ENCODE measurements at regions not wholly inside any gene's neighbourhood (a gene's known extent, or its start where the extent isn't known, plus 50 kb on each side); places are given as distances from the start of the nearest gene placed in this dataset.
"Not testable (repeated sequence)": the region's sequence is repeated elsewhere in the genome, so short reads cannot be mapped to it uniquely, and the experiment has no call there.

- DNase-seq (ENCODE audit: low read depth): no peak
These were observed 314.6 kb downstream of the LNPK start for GRCh38 chr2:175687465-175687864.

- DNase-seq (ENCODE audit: low read depth): no peak
These were observed 316.1 kb downstream of the LNPK start for GRCh38 chr2:175686002-175686401.

- no peak for DNase-seq (ENCODE audit: low read depth)
These were observed 317.6 kb downstream of the LNPK start for GRCh38 chr2:175684466-175684865.

GRCh38 chr2:175679728-175680127, 322.3 kb downstream of the LNPK start:
- DNase-seq (ENCODE audit: low read depth): no peak

- DNase-seq (ENCODE audit: low read depth): no peak
These were observed 322.8 kb downstream of the LNPK start for GRCh38 chr2:175679231-175679630.

GRCh38 chr2:175677880-175678279, 324.2 kb downstream of the LNPK start:
- no peak for DNase-seq (ENCODE audit: low read depth)

GRCh38 chr2:175676813-175677212, 325.3 kb downstream of the LNPK start:
- DNase-seq (ENCODE audit: low read depth): no peak

GRCh38 chr2:175668804-175669203, 333.3 kb downstream of the LNPK start:
- DNase-seq (ENCODE audit: low read depth): not testable (repeated sequence)

- DNase-seq (ENCODE audit: low read depth): no peak
These were observed 339.7 kb downstream of the LNPK start for GRCh38 chr2:175662335-175662734.

- DNase-seq (ENCODE audit: low read depth): no peak
These were observed 353.4 kb downstream of the LNPK start for GRCh38 chr2:175648577-175649063.

- DNase-seq (ENCODE audit: low read depth): no peak
These were observed 355.0 kb downstream of the LNPK start for GRCh38 chr2:175647058-175647457.

GRCh38 chr2:175640655-175641054, 361.4 kb downstream of the LNPK start:
- DNase-seq (ENCODE audit: low read depth): no peak

- DNase-seq (ENCODE audit: low read depth): no peak
These were observed 368.8 kb downstream of the LNPK start for GRCh38 chr2:175633227-175633626.

GRCh38 chr2:175631245-175631623, 370.8 kb downstream of the LNPK start:
- DNase-seq (ENCODE audit: low read depth): no peak

- no peak for DNase-seq (ENCODE audit: low read depth)
These were observed 371.5 kb downstream of the LNPK start for GRCh38 chr2:175630280-175631244.

GRCh38 chr2:175628243-175628642, 373.8 kb downstream of the LNPK start:
- no peak for DNase-seq (ENCODE audit: low read depth)

GRCh38 chr2:175627405-175627804, 374.7 kb downstream of the LNPK start:
- DNase-seq (ENCODE audit: low read depth): no peak

- DNase-seq (ENCODE audit: low read depth): no peak
These were observed 375.3 kb downstream of the LNPK start for GRCh38 chr2:175626796-175627195.

GRCh38 chr2:175624785-175625184, 377.3 kb downstream of the LNPK start:
- no peak for DNase-seq (ENCODE audit: low read depth)

- DNase-seq (ENCODE audit: low read depth): no peak
These were observed 377.8 kb downstream of the LNPK start for GRCh38 chr2:175624211-175624761.

GRCh38 chr2:175621821-175622220, 380.2 kb downstream of the LNPK start:
- DNase-seq (ENCODE audit: low read depth): no peak

- peak; percentile 16 for DNase-seq (ENCODE audit: low read depth)
These were observed 382.0 kb downstream of the LNPK start for GRCh38 chr2:175620106-175620505.

All from forelimb muscle (tissue), 1 donor.